GM21825 (cell line): ENCODE measurements at regions not wholly inside any gene's neighbourhood (a gene's known extent, or its start where the extent isn't known, plus 50 kb on each side); places are given as distances from the start of the nearest gene placed in this dataset.
"Not testable (repeated sequence)": the region's sequence is repeated elsewhere in the genome, so short reads cannot be mapped to it uniquely, and the experiment has no call there.

ENCODE experiments used
- ATAC-seq: cut with Tn5 transposase; IDR thresholded peaks from one replicate; pipeline ENCODE4 v1.9.1; 2021; ENCODE audit warnings: mild to moderate bottlenecking, moderate library complexity; ENCODE audit not compliant: unreplicated experiment

- ATAC-seq: no peak
Measured at GRCh38 chr5:136749016-136749415, 383.7 kb upstream of the TRPC7 start.

DNA sequence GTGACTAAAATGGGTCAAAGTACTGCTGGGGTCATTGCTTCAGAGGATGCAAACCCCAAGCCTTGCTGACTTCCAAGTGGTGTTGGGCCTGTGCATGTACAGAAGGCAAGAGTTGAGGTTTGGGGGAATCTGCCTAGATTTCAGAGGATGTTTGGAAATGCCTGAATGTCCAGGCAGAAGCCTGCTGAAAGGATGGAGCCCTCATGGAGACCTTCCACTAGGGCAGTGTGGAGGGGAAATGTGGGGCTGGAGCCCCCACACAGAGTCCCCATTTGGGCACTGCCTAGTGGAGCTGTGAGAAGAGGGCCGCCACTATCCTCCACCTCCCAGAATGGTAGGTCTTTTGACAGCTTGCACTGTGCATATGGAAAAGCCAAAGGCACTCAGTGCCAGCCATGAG is 377.7 kb upstream of the TRPC7 start:
- ATAC-seq: no peak

GRCh38 chr5:136740228-136740627 is 374.9 kb upstream of the TRPC7 start:
- no peak for ATAC-seq

DNA sequence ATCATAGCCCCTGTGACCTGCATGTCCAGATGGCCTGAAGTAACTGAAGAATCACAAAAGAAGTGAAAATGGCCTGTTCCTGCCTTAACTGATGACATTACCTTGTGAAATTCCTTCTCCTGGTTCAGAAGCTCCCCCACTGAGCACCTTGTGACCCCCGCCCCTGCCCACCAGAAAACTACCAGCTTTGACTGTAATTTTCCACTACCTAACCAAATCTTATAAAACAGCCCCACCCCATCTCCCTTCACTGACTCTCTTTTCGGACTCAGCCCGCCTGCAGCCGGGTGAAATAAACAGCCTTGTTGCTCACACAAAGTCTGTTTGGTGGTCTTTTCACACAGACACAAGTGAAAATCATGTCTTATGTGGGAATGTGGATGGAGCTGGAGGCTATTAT is 373.9 kb upstream of the TRPC7 start:
- ATAC-seq: not testable (repeated sequence)

DNA sequence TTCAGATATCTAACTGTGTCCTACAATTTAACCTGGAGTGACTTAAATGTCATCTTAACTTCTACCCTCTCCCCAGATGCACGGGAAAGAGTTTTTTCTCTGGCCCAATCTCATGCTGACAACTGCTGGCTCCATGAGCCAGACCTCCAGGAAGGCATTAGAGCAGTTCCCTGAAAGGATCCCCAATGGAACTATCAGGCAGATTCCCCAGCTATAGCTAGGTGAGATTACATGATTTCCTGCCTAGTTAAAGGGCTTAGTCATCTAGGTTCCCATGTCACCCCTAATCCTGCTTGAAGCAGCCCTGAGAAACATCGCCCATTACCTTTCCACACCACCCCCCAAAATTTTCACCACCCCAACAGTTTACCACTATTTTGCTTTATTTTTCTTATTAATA is 373.5 kb upstream of the TRPC7 start:
- no peak for ATAC-seq

DNA sequence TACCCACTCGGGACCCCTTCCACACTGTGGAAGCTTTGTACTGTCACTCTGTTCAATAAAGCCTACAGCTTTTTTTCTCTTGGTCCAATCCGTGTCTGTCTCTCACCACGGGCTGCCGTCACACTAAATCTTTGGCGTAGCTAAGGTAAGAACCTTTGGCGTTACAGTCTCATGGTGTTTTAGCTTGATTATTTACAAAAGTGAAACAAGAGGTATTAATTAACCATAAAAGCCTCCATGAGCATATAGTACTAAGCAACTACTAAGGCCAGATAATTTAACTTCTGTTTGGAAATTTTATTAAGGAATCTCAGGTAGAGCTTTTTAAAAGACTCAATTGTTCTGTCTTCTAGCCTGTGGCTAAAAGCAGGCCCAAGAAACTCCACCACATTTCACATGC is 370.7 kb upstream of the TRPC7 start:
- ATAC-seq: no peak

- not testable (repeated sequence) for ATAC-seq
Measured at GRCh38 chr5:136735611-136736010, 370.3 kb upstream of the TRPC7 start.

- no peak for ATAC-seq
Measured at GRCh38 chr5:136734628-136735027, 369.3 kb upstream of the TRPC7 start.

DNA sequence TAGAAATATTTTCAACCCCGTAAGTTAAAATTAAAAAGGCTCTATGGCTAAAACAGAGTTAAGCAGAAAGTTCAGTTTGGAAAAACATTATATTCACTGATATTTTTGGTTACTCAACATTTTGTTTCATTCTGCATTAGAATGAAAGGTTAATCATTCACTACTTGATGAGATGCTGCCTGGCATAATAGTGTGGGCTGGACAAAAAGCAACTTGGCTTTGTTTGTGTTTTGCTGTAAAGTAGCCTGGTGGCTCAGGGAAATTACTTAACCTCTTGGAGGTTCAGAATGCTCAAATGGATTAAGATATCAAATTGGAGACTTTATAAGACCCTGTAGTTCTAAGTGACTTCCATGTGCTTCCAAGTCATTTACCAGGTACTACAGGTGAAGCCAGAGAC is 367.4 kb upstream of the TRPC7 start:
- ATAC-seq: no peak

DNA sequence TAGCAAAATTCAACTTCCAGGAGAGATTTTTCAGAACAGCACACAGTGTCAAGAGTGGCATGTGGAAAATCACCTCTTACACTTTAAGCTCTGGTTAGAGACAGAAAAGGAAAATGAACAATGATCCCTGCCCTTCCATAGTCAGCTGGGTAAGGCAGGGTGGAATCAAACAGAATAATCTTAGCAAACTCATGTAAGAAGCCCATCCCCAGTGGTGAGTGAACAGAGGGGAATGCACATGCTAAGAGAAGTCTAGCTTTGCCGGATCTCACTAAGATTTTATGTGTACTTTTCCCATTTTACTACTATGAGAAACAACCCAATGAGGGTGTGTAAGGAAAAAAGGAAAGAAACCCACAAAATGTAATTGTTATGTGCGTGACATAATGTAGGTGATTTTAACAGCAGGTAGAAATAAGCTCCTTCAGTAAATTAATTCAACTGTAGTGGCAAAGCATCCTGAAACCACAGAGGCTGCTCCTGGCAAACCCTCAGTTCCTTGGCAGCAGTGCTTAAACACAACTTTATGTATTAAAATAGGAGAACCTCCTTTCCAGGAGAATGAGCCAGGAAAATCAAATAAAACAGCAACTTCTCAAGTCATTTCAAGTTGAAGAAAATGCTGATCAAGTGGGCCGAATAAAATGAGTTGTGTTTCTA is 366.0 kb upstream of the TRPC7 start:
- no peak for ATAC-seq

DNA sequence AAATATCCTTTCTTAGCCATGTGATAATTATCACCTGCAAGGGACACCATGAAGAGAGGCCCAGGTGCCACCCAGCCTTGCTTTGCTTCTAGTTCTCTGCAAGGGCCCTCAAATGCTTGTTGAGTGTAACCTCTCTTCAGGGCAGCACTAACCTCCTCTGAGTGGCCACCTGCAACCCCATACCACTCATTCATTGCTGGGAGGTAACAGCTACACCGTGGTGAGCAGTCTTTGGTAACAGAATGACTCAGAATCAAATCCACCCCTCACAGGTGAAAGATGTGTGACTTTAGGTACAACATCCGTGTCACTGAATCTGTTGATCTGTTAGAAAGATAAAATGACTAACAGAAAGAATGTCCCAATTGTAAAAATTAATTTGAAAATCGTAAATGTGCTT is 365.1 kb upstream of the TRPC7 start:
- no peak for ATAC-seq

DNA sequence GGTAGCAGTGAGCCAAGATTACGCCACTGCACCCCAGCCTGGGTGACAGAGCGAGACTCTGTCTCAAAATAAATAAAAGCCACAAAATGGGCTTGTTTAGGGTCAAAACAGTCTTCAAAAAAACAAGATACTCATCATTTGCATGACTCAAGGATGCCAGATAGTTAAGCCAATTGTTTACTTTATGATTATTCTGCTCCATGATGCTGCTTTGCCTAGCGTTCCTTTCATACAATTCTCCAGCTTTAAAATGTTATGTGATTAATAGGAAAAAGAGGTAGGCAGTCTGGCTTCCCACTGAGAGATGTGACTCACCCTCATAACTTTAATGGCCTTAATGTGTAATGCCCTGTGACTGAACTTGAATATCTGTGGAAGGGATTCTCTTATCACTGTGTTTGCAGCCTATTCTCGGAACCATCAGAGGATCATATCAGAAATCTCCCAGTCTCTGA is 364.6 kb upstream of the TRPC7 start:
- ATAC-seq: no peak

- no peak for ATAC-seq
Measured at GRCh38 chr5:136726506-136726905, 361.2 kb upstream of the TRPC7 start.

GRCh38 chr5:136724161-136724560 is 358.8 kb upstream of the TRPC7 start:
- no peak for ATAC-seq

DNA sequence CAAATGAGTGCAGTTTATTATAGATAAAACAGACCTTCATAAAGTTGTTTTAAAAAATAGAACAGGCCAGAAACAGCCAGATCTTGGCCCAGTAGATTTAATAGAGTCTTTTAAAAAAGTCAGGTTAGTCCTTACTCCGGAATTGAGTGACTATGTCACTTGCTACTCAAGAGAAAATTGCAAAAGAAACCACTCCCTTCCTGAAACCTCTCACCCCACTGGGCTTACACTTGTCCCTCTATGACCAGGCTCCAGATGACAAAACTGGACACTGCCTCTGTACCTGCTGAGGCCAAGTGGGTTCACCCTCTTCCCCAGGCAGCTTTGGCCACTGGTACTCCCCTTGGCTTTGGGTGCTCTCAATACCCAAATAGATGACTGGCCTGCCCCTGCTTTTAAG is 357.2 kb upstream of the TRPC7 start:
- ATAC-seq: no peak

DNA sequence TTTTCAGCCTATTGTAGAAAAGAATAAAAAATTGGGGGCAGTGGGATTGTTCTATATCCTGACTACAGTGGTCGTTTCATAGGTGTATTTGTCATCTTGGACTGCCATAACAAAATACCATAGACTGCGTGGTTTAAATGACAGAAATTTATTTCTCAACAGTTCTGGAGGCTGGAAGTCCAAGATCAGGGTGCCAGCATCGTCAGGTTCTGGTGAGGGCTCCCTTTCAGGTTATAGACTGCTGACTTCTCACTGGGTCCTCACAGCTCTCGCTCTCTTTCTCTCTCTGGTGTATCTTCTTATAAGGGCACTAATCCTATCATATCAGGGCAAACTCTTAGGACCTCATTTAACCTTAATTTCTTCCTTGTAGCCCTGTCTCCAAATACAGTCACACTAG is 356.7 kb upstream of the TRPC7 start:
- no peak for ATAC-seq

DNA sequence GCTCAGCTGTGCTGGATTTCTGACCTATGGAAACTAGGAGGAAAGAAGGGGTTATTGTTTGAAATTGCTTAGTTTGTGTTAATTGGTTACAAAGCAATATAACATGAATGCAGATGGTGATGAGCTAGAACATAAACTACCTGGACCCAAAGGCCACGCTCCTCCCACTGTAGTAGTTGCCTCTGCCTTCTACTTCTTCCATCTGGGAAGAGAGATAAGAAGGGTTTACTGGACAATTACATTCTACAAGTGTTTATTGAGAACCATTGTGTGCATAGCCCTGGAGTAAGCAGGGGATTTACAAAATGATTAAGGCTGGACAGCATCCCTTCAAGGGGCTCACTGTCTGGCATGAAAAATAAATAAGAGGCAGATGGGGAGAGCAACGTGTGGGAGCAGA is 355.3 kb upstream of the TRPC7 start:
- ATAC-seq: no peak

DNA sequence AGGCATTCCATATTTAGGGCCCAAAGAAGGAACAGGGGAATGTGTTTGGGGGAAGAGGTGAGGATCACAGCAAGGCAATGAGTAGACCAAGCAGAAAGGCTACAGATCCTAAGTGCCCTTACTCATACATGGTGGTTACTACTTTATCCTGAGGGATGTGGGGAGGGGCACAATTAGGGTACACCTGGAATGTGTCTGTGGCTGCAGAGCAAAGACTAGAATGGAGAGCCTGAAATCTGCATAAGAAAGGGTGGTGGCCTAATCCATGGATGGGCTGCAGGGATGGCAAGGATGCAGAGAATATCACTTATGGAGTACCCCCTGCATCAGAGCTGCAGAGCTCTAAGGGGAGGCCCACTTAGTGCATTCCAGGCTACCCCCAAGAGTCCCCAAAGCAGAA is 352.6 kb upstream of the TRPC7 start:
- ATAC-seq: no peak

DNA sequence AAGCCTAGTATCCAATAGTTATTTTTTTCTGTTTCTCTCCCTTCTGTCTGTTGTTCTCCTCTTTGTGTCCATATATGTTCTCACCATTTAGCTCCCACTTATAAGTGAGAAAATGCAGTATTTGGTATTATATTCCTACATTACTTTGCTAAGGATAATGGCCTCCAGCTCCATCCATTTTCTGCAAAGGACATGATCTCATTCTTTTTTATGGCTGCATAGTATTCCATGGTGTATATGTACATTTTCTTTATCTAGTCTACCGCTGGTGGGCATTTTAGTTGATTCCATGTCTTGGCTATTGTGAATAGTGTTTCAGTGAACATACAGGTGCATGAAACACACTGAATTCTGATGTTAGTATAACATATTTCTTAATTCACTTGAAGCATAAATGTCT is 348.9 kb upstream of the TRPC7 start:
- ATAC-seq: no peak

DNA sequence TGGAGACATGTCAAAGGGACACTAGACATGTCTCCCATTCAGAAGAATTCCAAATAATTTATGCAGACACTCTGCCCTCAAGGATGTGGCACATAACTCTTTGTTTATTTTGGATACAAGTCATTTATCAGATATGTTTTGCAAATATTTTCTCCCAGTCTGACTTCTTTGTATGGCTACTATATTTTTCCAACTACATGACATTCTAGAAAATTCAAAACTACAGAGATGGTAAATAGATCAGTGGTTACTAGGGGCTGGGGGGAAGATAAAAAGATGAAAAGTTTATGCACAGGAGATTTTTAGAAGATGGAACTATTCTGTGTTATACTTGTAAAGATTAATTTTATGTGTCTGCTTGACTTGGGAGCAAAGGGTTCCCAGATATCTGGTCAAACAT is 347.3 kb upstream of the TRPC7 start:
- ATAC-seq: no peak

GRCh38 chr5:136710834-136711233 is 345.5 kb upstream of the TRPC7 start:
- no peak for ATAC-seq

DNA sequence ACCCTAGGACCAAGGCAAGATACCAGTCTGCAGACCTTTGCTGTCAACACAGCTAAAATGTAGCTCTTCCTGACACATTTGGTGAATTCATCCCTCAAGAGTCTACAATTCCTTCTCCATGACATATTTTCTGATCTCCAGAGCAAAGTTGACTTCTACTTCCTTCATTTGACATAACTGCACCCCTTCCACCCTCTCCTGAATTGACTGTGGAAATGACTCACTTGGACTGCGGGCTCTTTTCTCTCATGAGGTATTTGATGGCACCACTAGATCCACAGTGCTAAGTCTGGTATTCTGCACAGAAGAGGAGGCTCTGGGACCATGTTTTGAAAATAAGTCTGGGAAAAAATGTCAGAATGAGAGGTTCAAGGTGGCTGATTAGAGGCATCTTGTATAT is 338.4 kb upstream of the TRPC7 start:
- ATAC-seq: no peak

DNA sequence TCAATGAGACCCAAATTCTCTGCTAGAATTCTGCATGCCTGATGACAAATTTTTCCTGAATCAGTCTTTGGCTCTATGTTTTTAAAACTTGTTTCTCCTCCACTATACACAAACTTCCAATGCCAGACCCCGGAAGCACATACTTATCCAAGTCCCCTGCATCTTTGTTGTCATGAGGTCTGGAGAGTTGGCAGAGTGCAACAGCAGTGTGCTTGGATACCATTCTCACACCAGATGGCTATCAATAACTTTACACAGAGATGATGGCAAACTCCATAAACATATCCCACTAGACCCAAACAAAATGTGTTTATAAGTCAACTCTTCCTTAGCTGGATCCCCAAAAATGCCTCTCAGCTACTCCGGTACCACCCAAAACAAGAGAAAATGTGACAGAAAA is 337.7 kb upstream of the TRPC7 start:
- ATAC-seq: no peak
